HFFc6 (cell line): ENCODE measurements at regions not wholly inside any gene's neighbourhood (a gene's known extent, or its start where the extent isn't known, plus 50 kb on each side); places are given as distances from the start of the nearest gene placed in this dataset.

ENCODE experiments used
- DNase-seq: peaks from one replicate; pipeline ENCODE4 v3.0.0-alpha.2; 2018
- H3K27ac Mint-ChIP-seq: 2 replicates; pipeline ENCODE4 v1.8.0; 2020; ENCODE audit warnings: mild to moderate bottlenecking, mixed read lengths
- H3K27me3 Mint-ChIP-seq: 2 replicates; pipeline ENCODE4 v1.8.0; 2021; ENCODE audit warnings: mild to moderate bottlenecking, moderate library complexity, mixed read lengths; ENCODE audit not compliant: insufficient read depth
- H3K36me3 Mint-ChIP-seq: 2 replicates; pipeline ENCODE4 v1.8.0; 2021; ENCODE audit warnings: low read depth, mixed read lengths
- H3K4me1 Mint-ChIP-seq: 2 replicates; pipeline ENCODE4 v1.8.0; 2020; ENCODE audit warnings: low read depth, mixed read lengths
- H3K4me3 Mint-ChIP-seq: 2 replicates; pipeline ENCODE4 v1.8.0; 2020; ENCODE audit warnings: mild to moderate bottlenecking, moderate library complexity, mixed read lengths
- H3K9me3 Mint-ChIP-seq: 2 replicates; pipeline ENCODE4 v1.8.0; 2020; ENCODE audit warnings: mild to moderate bottlenecking, mixed read lengths
- CTCF ChIP-seq: fragments of 200-600 bp; sonication (generic); IDR thresholded peaks from 2 replicates; pipeline ENCODE4 v1.5.0; 2021; ENCODE audit warnings: antibody characterized with exemption, mild to moderate bottlenecking

GRCh38 chr2:220433131-220433530 lies 805.7 kb downstream of the SLC4A3 start:
- Mint-ChIP-seq H3K4me1 (peaks cover 17% of the 10 kb centered on the region), H3K36me3 (0 out of 2 replicates have a peak, but pooled peaks cover 5% of the 10 kb centered on the region), H3K27me3 (no peaks in the 10 kb centered on the region), H3K27ac (no peak overlapping the region), H3K4me3 (no peak overlapping the region), H3K9me3 (no peaks in the 10 kb centered on the region)
- no peak for TF ChIP-seq CTCF
- DNase-seq = no peak

- H3K4me1 Mint-ChIP-seq = peaks cover 17% of the 10 kb centered on the region
- no peaks in the 10 kb centered on the region for H3K27me3 Mint-ChIP-seq
- H3K27ac Mint-ChIP-seq = peak overlapping the region; percentile 27; the same call in 1 of the 2 replicates
- peak; percentile 71 for DNase-seq
- TF ChIP-seq CTCF = no peak
- no peak overlapping the region for H3K4me3 Mint-ChIP-seq
- H3K36me3 Mint-ChIP-seq = 0 out of 2 replicates have a peak, but pooled peaks cover 9% of the 10 kb centered on the region
- no peaks in the 10 kb centered on the region for H3K9me3 Mint-ChIP-seq
Observed at GRCh38 chr2:220434385-220434784, 807.0 kb downstream of the SLC4A3 start.

- H3K27ac Mint-ChIP-seq = no peak overlapping the region
- H3K36me3 Mint-ChIP-seq = 0 out of 2 replicates have a peak, but pooled peaks cover 9% of the 10 kb centered on the region
- TF ChIP-seq CTCF = no peak
- no peaks in the 10 kb centered on the region for H3K27me3 Mint-ChIP-seq
- peaks cover 22% of the 10 kb centered on the region for H3K4me1 Mint-ChIP-seq
- H3K9me3 Mint-ChIP-seq = no peaks in the 10 kb centered on the region
- H3K4me3 Mint-ChIP-seq = no peak overlapping the region
- no peak for DNase-seq
Observed at GRCh38 chr2:220437938-220438337, 810.5 kb downstream of the SLC4A3 start.

GRCh38 chr2:220440731-220441130 lies 813.3 kb downstream of the SLC4A3 start:
- no peak overlapping the region for H3K4me3 Mint-ChIP-seq
- H3K36me3 Mint-ChIP-seq = 0 out of 2 replicates have a peak, but pooled peaks cover 4% of the 10 kb centered on the region
- no peak for TF ChIP-seq CTCF
- no peak overlapping the region for H3K27ac Mint-ChIP-seq
- no peak for DNase-seq
- H3K4me1 Mint-ChIP-seq = peaks cover 17% of the 10 kb centered on the region
- H3K9me3 Mint-ChIP-seq = no peaks in the 10 kb centered on the region
- no peaks in the 10 kb centered on the region; the same call in 1 of the 2 replicates for H3K27me3 Mint-ChIP-seq

- Mint-ChIP-seq H3K9me3 (no peaks in the 10 kb centered on the region), H3K36me3 (0 out of 2 replicates have a peak, but pooled peaks cover 4% of the 10 kb centered on the region), H3K27ac (no peak overlapping the region), H3K4me3 (no peak overlapping the region), H3K27me3 (peaks cover 1% of the 10 kb centered on the region; the same call in 1 of the 2 replicates), H3K4me1 (peaks cover 24% of the 10 kb centered on the region)
- no peak for DNase-seq
- TF ChIP-seq CTCF = no peak
Observed at GRCh38 chr2:220441404-220441803, 814.0 kb downstream of the SLC4A3 start.

- 0 out of 2 replicates have a peak, but pooled peaks cover 4% of the 10 kb centered on the region for H3K36me3 Mint-ChIP-seq
- no peak for TF ChIP-seq CTCF
Observed at GRCh38 chr2:220442012-220442411, 814.6 kb downstream of the SLC4A3 start.

More at GRCh38 chr2:220442012-220442411, 814.6 kb downstream of the SLC4A3 start:
- Mint-ChIP-seq H3K4me1 (peaks cover 25% of the 10 kb centered on the region), H3K27me3 (peaks cover 1% of the 10 kb centered on the region; the same call in 1 of the 2 replicates), H3K9me3 (no peaks in the 10 kb centered on the region), H3K27ac (no peak overlapping the region), H3K4me3 (no peak overlapping the region)
- no peak for DNase-seq
